ENCODE measurements at regions not wholly inside any gene's neighbourhood (a gene's known extent, or its start where the extent isn't known, plus 50 kb on each side); places are given as distances from the start of the nearest gene placed in this dataset.

DNA sequence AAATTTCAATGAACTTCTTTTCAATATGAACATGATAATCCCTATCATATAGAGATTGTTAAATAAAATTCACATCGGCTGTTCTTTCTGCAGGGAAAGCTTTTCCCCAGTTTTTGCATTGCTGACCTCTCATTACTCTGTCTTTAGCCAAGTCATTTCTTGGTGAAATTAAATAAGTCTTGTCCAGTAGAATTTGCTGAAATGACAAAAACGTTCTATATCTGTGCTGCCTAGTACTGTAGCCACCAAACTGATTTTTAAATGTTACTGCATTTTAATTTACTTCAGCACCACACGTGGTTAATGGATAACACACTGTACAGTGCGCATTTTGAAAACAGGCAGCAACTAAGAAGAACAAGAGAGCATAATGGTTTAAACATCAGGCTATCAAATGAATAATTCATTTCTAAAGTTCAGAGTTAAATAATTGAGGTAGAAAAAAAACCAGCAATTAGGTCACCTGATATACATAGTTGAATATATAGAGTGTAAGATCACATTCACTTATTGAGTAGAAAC is 178.9 kb downstream of the LIG4 start:
- no peak for DNase-seq (ENCODE audit: extremely low read depth, insufficient read length)
- H3K27me3 ChIP-seq (replicated peaks; ENCODE audit: control insufficient read depth, insufficient read depth, low read length), result no peaks in the 10 kb centered on the region
- no peak overlapping the region for H3K4me3 ChIP-seq (replicated peaks; ENCODE audit: low read depth, low read length)
- no peaks in the 10 kb centered on the region for H3K36me3 ChIP-seq (ENCODE audit: control insufficient read depth, insufficient read depth, low read length)
- TF ChIP-seq, protein P1, sequence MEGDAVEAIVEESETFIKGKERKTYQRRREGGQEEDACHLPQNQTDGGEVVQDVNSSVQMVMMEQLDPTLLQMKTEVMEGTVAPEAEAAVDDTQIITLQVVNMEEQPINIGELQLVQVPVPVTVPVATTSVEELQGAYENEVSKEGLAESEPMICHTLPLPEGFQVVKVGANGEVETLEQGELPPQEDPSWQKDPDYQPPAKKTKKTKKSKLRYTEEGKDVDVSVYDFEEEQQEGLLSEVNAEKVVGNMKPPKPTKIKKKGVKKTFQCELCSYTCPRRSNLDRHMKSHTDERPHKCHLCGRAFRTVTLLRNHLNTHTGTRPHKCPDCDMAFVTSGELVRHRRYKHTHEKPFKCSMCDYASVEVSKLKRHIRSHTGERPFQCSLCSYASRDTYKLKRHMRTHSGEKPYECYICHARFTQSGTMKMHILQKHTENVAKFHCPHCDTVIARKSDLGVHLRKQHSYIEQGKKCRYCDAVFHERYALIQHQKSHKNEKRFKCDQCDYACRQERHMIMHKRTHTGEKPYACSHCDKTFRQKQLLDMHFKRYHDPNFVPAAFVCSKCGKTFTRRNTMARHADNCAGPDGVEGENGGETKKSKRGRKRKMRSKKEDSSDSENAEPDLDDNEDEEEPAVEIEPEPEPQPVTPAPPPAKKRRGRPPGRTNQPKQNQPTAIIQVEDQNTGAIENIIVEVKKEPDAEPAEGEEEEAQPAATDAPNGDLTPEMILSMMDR (IDR thresholded peaks at IDR 0.05; ENCODE audit: insufficient read depth, low read length, poor library complexity, severe bottlenecking), result no peak

- Histone ChIP-seq H3K4me3 (replicated peaks; ENCODE audit: low read depth, low read length) (no peak overlapping the region), H3K27me3 (replicated peaks; ENCODE audit: control insufficient read depth, insufficient read depth, low read length) (no peaks in the 10 kb centered on the region), H3K36me3 (ENCODE audit: control insufficient read depth, insufficient read depth, low read length) (no peaks in the 10 kb centered on the region)
- TF ChIP-seq, protein P1 (IDR thresholded peaks at IDR 0.05; ENCODE audit: insufficient read depth, low read length, poor library complexity, severe bottlenecking), result no peak
- DNase-seq (ENCODE audit: extremely low read depth, insufficient read length), result no peak
Observed at GRCh38 chr13:108034909-108035410, 180.4 kb downstream of the LIG4 start.

- TF ChIP-seq, protein P1 (IDR thresholded peaks at IDR 0.05; ENCODE audit: insufficient read depth, low read length, poor library complexity, severe bottlenecking), result no peak
- H3K36me3 ChIP-seq (ENCODE audit: control insufficient read depth, insufficient read depth, low read length), result no peaks in the 10 kb centered on the region
- no peak for DNase-seq (ENCODE audit: extremely low read depth, insufficient read length)
- H3K4me3 ChIP-seq (replicated peaks; ENCODE audit: low read depth, low read length), result no peak overlapping the region
- no peaks in the 10 kb centered on the region for H3K27me3 ChIP-seq (replicated peaks; ENCODE audit: control insufficient read depth, insufficient read depth, low read length)
Observed at GRCh38 chr13:108033800-108034707, 181.3 kb downstream of the LIG4 start.

- Histone ChIP-seq H3K27me3 (replicated peaks; ENCODE audit: control insufficient read depth, insufficient read depth, low read length) (no peaks in the 10 kb centered on the region), H3K4me3 (replicated peaks; ENCODE audit: low read depth, low read length) (no peak overlapping the region), H3K36me3 (ENCODE audit: control insufficient read depth, insufficient read depth, low read length) (no peaks in the 10 kb centered on the region)
- TF ChIP-seq, protein P1 (IDR thresholded peaks at IDR 0.05; ENCODE audit: insufficient read depth, low read length, poor library complexity, severe bottlenecking), result no peak
- no peak for DNase-seq (ENCODE audit: extremely low read depth, insufficient read length)
Observed at GRCh38 chr13:108031865-108032264, 183.5 kb downstream of the LIG4 start.

- DNase-seq (ENCODE audit: extremely low read depth, insufficient read length), result no peak
- no peaks in the 10 kb centered on the region for H3K36me3 ChIP-seq (ENCODE audit: control insufficient read depth, insufficient read depth, low read length)
- H3K4me3 ChIP-seq (replicated peaks; ENCODE audit: low read depth, low read length), result no peak overlapping the region
- H3K27me3 ChIP-seq (replicated peaks; ENCODE audit: control insufficient read depth, insufficient read depth, low read length), result no peaks in the 10 kb centered on the region
- TF ChIP-seq, protein P1 (IDR thresholded peaks at IDR 0.05; ENCODE audit: insufficient read depth, low read length, poor library complexity, severe bottlenecking), result no peak
Observed at GRCh38 chr13:108030769-108031168, 184.6 kb downstream of the LIG4 start.
